ENCODE measurements at regions not wholly inside any gene's neighbourhood (a gene's known extent, or its start where the extent isn't known, plus 50 kb on each side); places are given as distances from the start of the nearest gene placed in this dataset.

DNA sequence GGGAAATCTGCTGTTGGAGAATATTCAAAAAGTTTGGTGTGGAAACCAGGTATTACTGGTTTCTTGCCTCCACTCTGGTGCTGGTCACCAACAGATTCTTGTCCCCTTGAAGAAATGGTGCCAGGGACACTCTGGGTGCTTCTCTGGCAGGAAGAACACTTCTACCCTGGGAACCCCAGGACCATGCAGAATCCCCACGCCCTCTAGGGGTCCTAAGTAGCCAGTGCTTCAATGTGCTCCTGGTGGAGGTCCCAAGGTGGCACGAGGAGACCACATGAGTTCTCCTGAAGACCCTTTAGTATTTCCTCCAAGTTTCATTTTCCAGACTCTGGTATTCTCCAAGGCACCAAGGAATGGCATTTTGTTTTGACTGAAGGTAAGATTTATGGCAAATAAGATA lies 380.6 kb downstream of the TSN start:
- TF ChIP-seq FOXK2 (IDR thresholded peaks at IDR 0.05) (no peak), SUZ12 (IDR thresholded peaks at IDR 0.05) (no peak), CTBP1 (IDR thresholded peaks at IDR 0.05; ENCODE audit: borderline replicate concordance) (no peak), ELF4 (IDR thresholded peaks at IDR 0.05) (no peak), HDGF (IDR thresholded peaks at IDR 0.05; ENCODE audit: borderline replicate concordance) (no peak), BHLHE40 (IDR thresholded peaks at IDR 0.05; ENCODE audit: borderline replicate concordance) (no peak)
- TF ChIP-seq, protein P1, sequence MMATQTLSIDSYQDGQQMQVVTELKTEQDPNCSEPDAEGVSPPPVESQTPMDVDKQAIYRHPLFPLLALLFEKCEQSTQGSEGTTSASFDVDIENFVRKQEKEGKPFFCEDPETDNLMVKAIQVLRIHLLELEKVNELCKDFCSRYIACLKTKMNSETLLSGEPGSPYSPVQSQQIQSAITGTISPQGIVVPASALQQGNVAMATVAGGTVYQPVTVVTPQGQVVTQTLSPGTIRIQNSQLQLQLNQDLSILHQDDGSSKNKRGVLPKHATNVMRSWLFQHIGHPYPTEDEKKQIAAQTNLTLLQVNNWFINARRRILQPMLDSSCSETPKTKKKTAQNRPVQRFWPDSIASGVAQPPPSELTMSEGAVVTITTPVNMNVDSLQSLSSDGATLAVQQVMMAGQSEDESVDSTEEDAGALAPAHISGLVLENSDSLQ (IDR thresholded peaks at IDR 0.05), result no peak

Measured in HEK293T (cell line).